Progenitor cell of endocrine pancreas (in vitro differentiated cells): ENCODE measurements at regions not wholly inside any gene's neighbourhood (a gene's known extent, or its start where the extent isn't known, plus 50 kb on each side); places are given as distances from the start of the nearest gene placed in this dataset.
"Not testable (repeated sequence)": the region's sequence is repeated elsewhere in the genome, so short reads cannot be mapped to it uniquely, and the experiment has no call there.

ENCODE experiments used
- DNase-seq: peaks from one replicate; pipeline ENCODE4 v3.0.0; 2021; ENCODE audit warnings: low spot score; ENCODE audit not compliant: unreplicated experiment
- H3K27ac Mint-ChIP-seq: 2 replicates; pipeline ENCODE4 v1.8.0; 2021; ENCODE audit warnings: mild to moderate bottlenecking, moderate library complexity, mixed read lengths
- H3K27me3 Mint-ChIP-seq: 2 replicates; pipeline ENCODE4 v1.8.0; 2021; ENCODE audit warnings: mixed read lengths
- H3K36me3 Mint-ChIP-seq: 2 replicates; pipeline ENCODE4 v1.8.0; 2022; ENCODE audit warnings: mixed read lengths; ENCODE audit not compliant: insufficient read depth
- H3K4me1 Mint-ChIP-seq: 2 replicates; pipeline ENCODE4 v1.8.0; 2021; ENCODE audit warnings: low read depth, mixed read lengths
- H3K4me3 Mint-ChIP-seq: 2 replicates; pipeline ENCODE4 v1.8.0; 2021; ENCODE audit warnings: low read depth, mild to moderate bottlenecking, moderate library complexity, mixed read lengths
- H3K9me3 Mint-ChIP-seq: 2 replicates; pipeline ENCODE4 v1.8.0; 2021; ENCODE audit warnings: low read depth, mixed read lengths
- TF ChIP-seq, protein P1 (sequence below): fragments of 200-600 bp; sonication (generic); IDR thresholded peaks from one replicate; pipeline ENCODE4 v1.5.0; 2021; ENCODE audit warnings: antibody characterized with exemption, mild to moderate bottlenecking; ENCODE audit not compliant: unreplicated experiment

DNA sequence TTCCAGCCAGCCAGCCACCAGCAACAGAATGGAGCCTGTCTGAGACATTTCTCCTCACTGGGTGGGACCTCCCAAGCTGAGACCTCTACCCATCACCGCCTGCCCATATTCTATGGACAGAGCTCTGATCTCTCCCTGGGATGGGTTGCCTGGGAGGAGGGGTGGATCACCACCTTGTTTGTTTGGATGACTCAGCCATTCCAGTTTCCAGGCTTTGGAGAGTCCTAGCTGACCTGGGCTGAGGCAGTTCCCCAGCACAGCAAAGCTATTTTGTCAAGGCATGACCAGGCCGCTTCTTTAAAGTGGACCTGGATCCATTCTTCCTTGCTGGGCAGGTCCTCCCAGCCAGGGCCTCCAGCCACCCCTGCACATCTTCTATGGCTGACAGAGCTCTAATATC is 982.3 kb downstream of the DNAJB9 start:
- Mint-ChIP-seq H3K27me3 (no peaks in the 10 kb centered on the region), H3K4me3 (no peak overlapping the region), H3K4me1 (no peaks in the 10 kb centered on the region), H3K27ac (no peak overlapping the region), H3K36me3 (peaks cover 2% of the 10 kb centered on the region), H3K9me3 (peaks cover 24% of the 10 kb centered on the region)
- TF ChIP-seq, protein P1, sequence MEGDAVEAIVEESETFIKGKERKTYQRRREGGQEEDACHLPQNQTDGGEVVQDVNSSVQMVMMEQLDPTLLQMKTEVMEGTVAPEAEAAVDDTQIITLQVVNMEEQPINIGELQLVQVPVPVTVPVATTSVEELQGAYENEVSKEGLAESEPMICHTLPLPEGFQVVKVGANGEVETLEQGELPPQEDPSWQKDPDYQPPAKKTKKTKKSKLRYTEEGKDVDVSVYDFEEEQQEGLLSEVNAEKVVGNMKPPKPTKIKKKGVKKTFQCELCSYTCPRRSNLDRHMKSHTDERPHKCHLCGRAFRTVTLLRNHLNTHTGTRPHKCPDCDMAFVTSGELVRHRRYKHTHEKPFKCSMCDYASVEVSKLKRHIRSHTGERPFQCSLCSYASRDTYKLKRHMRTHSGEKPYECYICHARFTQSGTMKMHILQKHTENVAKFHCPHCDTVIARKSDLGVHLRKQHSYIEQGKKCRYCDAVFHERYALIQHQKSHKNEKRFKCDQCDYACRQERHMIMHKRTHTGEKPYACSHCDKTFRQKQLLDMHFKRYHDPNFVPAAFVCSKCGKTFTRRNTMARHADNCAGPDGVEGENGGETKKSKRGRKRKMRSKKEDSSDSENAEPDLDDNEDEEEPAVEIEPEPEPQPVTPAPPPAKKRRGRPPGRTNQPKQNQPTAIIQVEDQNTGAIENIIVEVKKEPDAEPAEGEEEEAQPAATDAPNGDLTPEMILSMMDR: no peak
- no peak for DNase-seq

DNA sequence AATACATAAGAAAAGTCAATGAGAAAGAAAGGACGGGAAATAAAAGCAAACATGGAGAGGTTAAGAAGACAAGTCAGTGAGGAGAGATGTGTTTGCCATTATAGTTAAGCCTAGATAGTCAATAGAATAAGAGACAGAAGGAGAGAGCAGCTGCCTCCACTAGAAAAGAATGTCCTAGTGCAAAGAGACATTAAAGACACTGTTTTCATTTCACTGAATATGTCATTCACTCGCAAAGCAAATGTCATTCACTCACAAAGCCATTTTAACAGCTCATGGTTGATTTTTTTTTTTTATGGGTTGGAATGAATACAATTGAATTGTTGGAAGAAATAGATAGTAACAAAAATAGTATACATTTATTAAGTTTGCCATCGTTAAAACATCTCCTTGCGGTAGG is 1007.6 kb downstream of the DNAJB9 start:
- H3K27ac Mint-ChIP-seq: no peak overlapping the region
- no peaks in the 10 kb centered on the region for H3K9me3 Mint-ChIP-seq

DNA sequence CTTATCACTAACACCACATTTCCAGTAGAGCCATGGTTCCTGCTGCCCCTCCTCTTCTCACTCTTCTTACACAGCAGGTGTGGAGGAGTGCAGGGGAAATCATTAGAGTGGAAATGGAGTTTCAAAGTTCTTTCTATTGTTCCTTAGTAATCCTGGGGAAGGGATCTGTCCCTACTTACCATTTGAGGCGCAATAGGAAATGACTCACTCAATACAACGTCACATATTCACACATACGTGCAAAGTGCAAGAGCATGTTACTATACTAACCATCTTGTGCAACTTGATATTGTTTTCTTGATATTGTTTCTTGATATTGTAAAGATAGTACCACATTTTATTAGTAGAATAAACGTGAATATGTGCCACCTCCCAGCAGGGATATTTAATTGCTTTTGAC is 1010.2 kb downstream of the DNAJB9 start:
- no peaks in the 10 kb centered on the region for H3K36me3 Mint-ChIP-seq
- H3K27ac Mint-ChIP-seq: no peak overlapping the region
- peaks cover 2% of the 10 kb centered on the region for H3K4me1 Mint-ChIP-seq
- H3K9me3 Mint-ChIP-seq: peaks cover 8% of the 10 kb centered on the region
- TF ChIP-seq, protein P1: no peak
- DNase-seq: no peak
- no peaks in the 10 kb centered on the region for H3K27me3 Mint-ChIP-seq
- H3K4me3 Mint-ChIP-seq: no peak overlapping the region

More for the DNA sequence above, 1007.6 kb downstream of the DNAJB9 start:
- no peaks in the 10 kb centered on the region for H3K36me3 Mint-ChIP-seq
- TF ChIP-seq, protein P1: no peak
- H3K4me3 Mint-ChIP-seq: no peak overlapping the region
- DNase-seq: no peak
- H3K27me3 Mint-ChIP-seq: no peaks in the 10 kb centered on the region
- H3K4me1 Mint-ChIP-seq: peaks cover 2% of the 10 kb centered on the region

DNA sequence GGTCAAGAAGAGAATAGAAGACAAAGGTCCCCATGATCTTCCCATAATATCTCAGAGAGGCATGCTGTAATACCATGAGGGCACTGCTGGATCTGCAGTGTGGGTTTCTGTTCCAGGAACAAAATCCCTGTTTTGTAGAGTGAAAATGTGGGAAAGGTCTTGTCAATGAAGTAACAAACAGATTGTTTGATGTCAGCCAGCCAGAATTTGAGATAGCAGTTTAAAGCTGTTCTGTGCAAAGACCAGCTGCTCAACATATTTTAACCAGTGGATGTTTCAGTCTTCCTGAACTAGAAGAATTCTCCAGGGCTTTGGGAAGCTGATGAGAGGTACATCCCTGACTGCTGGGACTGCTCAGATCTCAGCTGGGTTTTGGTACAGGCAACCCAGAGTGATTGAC is 1012.5 kb downstream of the DNAJB9 start:
- Mint-ChIP-seq H3K36me3 (peaks cover 2% of the 10 kb centered on the region), H3K4me1 (no peaks in the 10 kb centered on the region), H3K27ac (no peak overlapping the region), H3K4me3 (no peak overlapping the region), H3K27me3 (no peaks in the 10 kb centered on the region), H3K9me3 (peaks cover 28% of the 10 kb centered on the region)
- DNase-seq: no peak
- TF ChIP-seq, protein P1: no peak

DNA sequence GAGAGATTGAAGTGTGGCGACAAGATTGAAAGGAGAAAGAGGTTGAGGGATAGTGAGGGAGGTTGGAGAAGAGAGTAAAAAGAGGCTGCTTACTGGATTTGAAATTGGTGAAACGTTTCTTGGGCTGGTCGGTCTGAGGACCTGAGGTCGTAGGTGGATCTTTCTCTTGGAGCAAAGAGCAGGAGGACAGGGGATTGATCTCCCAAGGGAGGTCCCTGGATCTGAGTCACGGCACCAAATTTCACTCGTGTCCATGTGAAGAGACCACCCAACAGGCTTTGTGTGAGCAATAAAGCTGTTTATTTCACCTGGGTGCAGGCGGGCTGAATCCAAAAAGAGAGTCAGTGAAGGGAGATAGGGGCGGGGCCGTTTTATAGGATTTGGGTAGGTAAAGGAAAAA is 1027.3 kb downstream of the DNAJB9 start:
- H3K4me1 Mint-ChIP-seq, H3K27ac Mint-ChIP-seq, H3K9me3 Mint-ChIP-seq, H3K27me3 Mint-ChIP-seq, DNase-seq, H3K36me3 Mint-ChIP-seq, H3K4me3 Mint-ChIP-seq: not testable (repeated sequence)

DNA sequence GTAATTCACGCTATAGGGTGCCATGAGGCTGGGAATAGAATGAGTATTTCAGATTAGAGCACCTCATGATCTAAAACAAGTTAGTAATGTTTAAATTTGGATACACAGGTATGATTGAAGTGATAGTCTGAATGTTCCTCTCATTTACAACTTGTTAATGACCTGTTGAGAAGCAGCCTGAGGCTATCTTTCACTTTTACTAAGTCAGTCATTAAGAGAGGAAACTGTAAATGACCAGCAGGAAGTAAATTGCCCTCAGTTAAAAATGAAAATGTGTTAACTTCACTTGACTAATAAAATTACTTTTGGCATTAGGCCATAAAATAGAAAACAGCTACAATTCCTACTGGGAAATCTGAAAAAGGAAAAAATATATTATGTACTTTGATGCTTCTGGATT is 1042.0 kb downstream of the DNAJB9 start:
- Mint-ChIP-seq H3K27ac (no peak overlapping the region), H3K4me1 (no peaks in the 10 kb centered on the region), H3K4me3 (no peak overlapping the region), H3K9me3 (no peaks in the 10 kb centered on the region), H3K27me3 (no peaks in the 10 kb centered on the region), H3K36me3 (no peaks in the 10 kb centered on the region)
- TF ChIP-seq, protein P1: no peak
- DNase-seq: no peak
